GM19239 (cell line): ENCODE measurements at regions not wholly inside any gene's neighbourhood (a gene's known extent, or its start where the extent isn't known, plus 50 kb on each side); places are given as distances from the start of the nearest gene placed in this dataset.

ENCODE experiments used
- DNase-seq: peaks from one replicate; pipeline ENCODE4 v3.0.0; 2011; ENCODE audit warnings: low spot score; ENCODE audit not compliant: insufficient read length
- FAIRE-seq: peaks from 2 replicates; lab custom pipeline; 2011; peaks lifted over from hg19 to GRCh38; lab: Jason Lieb, UNC

- no peak for FAIRE-seq
- no peak for DNase-seq
These were observed 78.9 kb upstream of the CFAP20DC start for GRCh38 chr3:59128685-59129084.

DNA sequence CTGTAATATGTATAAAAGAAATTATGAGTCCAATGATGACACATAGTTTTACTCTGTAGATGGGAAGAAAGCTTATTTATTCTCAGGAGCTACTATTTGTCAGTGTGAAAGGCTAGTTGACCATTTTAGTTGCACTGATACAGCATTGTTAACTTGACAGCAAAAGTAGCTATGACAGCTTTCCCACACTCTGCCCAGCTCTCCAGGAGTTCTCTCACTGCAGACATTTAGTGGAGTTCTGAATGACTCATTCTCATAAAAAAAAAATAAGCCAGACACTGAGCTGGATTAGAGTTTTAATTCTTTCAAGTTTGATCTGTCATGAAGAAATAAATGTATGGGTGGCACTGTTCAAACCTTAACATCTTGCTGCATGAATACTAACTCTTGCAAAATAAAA lies 77.2 kb upstream of the CFAP20DC start:
- DNase-seq = no peak
- FAIRE-seq = no peak

DNA sequence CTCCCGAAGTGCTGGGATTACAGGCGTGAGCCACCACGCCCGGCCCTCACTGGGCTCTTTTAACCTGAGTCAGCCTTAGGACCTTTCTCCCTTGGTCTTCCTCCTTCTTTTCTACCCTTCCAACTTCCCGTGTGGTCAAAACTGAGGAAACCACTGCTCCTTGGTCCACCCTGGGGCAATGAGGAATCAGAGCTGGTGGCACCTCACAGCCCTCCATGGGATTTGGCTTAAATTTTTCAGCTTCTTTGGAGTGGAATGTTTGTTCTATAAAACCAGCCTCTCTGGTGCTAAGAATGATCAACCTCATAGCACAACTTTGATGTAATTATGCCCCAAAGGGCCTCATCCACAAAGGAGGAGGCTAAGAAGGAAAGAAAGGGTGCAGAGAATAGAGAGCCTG lies 76.6 kb upstream of the CFAP20DC start:
- no peak for FAIRE-seq

DNA sequence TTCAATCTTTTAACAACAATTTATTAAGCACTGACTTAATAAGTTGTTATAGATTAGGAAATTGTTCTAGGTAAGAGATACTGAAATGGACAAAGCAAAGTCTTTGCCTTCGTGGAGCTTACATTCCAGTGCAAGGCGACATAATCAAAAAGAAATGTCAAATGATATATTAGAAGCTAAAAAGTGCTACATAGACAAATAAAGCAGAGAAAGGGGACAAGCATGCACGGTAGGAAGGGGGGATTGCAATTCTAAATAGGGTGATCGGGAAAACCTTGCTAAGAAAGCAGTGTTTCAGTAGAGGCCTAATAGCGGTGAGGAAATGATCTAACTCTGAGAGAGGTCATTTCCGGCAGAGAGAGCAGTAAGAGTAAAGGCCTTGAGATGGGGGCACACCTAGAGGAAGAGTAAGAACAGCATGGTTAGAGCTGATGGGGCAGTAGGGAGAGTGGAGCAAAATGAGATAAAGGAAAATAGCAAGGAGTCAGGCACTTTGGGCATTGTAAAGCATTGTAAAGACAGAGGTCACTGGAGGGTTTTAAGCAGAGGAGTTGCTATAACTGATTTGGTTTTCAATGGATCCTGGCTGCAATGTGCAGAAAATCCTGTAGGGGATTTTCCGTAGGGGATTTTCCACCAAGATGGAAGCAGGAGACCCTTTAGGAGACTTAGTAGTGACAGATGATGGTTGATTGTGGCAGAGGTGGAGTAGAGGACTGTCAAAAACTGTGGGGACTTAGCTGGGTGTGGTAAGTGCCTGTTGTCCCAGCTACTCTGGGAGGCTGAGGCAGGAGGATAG lies 71.7 kb upstream of the CFAP20DC start:
- no peak for FAIRE-seq

More for the DNA sequence above, 76.6 kb upstream of the CFAP20DC start:
- DNase-seq = no peak

GRCh38 chr3:59118928-59119327 lies 69.1 kb upstream of the CFAP20DC start:
- FAIRE-seq (no peak), DNase-seq (no peak)

More for the DNA sequence above, 71.7 kb upstream of the CFAP20DC start:
- no peak for DNase-seq

DNA sequence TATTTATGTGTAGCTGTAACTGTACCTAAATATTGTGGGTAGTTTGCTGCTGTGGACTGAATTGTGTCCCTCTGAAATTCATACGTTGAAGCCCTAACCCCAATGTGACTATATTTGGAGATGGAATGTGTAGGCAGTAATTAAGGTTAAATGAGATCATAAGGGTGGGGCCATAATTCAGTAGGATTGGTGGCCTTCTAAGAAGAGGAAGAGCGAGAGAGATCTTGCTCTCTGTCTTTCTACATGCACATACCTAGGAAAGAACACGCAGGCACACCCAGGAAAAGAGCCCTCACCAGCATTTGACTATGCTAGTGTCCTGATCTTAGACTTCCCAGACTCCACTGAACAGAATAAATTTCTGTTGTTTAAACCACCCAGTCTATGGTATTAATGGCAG lies 67.6 kb upstream of the CFAP20DC start:
- DNase-seq (no peak), FAIRE-seq (no peak)

GRCh38 chr3:59116233-59116537 lies 66.4 kb upstream of the CFAP20DC start:
- FAIRE-seq (no peak), DNase-seq (no peak)

GRCh38 chr3:59115364-59116232 lies 65.8 kb upstream of the CFAP20DC start:
- no peak for DNase-seq
- FAIRE-seq = no peak

DNA sequence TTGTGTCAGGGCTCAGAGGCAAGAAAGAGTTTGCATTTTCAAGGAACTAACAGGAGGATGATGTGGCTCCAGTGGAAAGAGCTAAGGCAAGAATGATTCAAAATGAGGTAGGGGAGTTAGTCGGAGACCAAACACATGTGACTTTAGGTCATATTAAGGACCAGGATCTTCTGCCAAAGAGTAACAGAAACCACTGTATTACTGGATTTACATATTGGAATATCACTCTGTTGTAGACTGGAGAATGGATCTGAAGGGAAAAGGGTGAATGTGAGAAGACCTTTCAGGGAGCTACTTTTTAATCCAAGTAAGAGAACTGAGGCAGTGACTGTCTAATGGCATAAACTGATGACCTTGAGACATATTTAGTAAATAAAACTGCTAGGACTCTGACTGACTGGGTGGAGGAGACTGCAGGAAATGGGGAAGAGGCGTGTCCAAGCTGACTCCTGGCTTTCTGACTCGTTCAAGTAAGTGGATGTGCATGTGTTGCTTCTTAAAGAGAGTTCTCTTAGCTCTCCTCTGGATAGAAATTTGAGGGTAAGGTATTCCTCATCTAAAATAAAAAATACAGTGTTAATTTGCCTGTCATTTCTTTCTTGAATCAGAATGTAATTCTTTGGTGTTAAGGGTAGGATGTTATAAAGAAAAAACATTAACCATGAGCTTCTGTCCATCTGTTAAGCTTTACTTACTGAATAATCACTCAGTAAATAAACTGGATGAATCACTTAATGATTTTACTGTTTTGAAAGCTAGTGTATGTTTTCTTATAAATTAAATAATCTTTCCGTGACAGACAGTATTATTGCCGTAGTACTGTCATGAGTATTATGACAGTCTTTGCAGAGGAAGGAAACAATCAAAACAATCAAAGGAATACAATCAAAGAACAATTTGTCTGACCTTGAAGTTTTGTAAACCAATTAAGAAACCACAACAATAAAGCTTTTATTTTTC lies 58.3 kb upstream of the CFAP20DC start:
- DNase-seq (no peak), FAIRE-seq (no peak)

DNA sequence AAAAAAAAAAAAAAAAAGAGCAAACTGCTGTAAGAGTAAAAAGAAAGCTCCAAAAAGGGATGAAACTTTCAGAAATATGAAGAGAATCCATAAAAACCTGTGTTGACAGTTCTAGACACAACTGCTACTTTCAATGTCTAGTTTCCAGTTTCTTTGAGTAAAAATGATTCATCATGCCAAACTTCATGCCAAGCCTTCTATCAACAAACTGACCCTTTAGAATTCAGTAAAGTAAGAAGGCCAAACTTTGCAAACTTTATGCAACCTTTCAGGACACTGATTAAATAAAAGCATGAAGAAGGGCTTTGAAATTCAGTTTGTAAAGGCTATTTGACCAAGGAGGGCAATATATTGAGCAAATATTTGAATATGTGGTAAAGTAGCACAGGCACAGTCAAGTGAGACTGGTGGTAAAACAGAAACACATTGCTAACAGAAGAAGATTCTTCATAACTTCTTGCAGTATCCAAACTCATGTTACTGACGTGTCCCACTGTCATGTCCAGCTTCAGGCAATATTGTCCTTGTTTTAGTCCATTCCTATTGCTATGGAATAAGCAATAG lies 56.3 kb upstream of the CFAP20DC start:
- DNase-seq (no peak), FAIRE-seq (no peak)

- FAIRE-seq (no peak), DNase-seq (no peak)
These were observed 53.7 kb upstream of the CFAP20DC start for GRCh38 chr3:59103552-59103951.

DNA sequence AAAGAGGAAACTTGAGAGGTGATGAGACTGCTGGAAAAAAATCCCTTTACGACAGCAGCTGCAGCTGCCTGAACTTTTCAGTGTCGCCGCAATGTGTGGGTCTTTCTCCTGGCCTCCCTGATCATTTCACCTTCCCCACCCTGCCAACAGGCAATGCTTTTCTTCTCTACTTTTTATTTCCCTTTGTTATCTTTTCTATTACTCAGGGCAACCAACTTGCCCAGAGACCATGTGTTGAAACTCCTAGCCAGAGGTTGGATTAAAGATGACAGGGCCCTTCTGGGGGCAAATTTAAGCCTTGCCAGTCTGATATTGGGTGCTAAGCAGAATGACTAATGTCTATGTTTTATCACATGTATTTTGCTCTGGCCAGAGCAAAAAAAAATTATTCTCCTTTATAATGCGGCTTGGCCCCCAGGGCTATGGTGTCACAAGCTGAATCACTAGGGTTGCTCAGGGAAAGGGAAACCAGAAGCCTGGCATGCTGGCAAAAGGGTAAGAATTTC lies 51.5 kb upstream of the CFAP20DC start:
- FAIRE-seq = no peak
- no peak for DNase-seq
